ENCODE measurements at regions not wholly inside any gene's neighbourhood (a gene's known extent, or its start where the extent isn't known, plus 50 kb on each side); places are given as distances from the start of the nearest gene placed in this dataset.

DNA sequence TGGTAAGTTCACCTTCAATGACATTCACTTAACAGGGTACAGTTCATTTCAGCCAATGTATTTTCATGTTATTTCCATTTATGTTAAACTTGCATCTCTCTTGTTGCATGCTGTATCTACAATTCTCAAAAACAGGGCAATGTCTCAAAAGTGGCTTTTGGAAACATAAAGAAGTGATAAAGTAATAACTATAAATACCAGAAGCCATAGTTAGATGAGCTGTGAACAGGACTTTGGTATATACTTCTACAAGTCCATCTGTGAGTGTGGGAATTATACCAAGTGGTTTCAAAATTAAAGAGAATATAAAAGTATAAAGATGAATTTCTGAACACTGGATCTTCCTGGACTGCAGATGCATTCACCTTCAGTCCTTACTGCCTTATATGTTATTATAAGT is 585.4 kb upstream of the PBX1 start:
- no peak for FAIRE-seq
- Histone ChIP-seq H3K4me1 (ENCODE audit: insufficient read depth, low read length) (no peaks in the 10 kb centered on the region), H4K20me1 (ENCODE audit: insufficient read depth, low read length) (no peaks in the 10 kb centered on the region), H3K9me3 (ENCODE audit: insufficient read depth, low read depth, low read length) (no peaks in the 10 kb centered on the region), H3K79me2 (ENCODE audit: insufficient read depth, low read length) (no peaks in the 10 kb centered on the region), H3K27ac (ENCODE audit: low read depth, low read length) (no peak overlapping the region), H3K9ac (ENCODE audit: low read length) (no peak overlapping the region), H3K36me3 (ENCODE audit: insufficient read depth, low read length) (no peaks in the 10 kb centered on the region), H2AFZ (ENCODE audit: low read depth, low read length) (no peak overlapping the region), H3K4me3 (ENCODE audit: insufficient read depth, low read depth, low read length) (no peak overlapping the region), H3K4me2 (ENCODE audit: low read length) (no peak overlapping the region), H3K27me3 (ENCODE audit: insufficient read depth, low read length) (no peaks in the 10 kb centered on the region)
- Mint-ChIP-seq H3K4me1 (ENCODE audit: low read depth, unreplicated experiment) (no peaks in the 10 kb centered on the region), H3K27me3 (ENCODE audit: low read depth, unreplicated experiment) (no peaks in the 10 kb centered on the region), H3K27ac (ENCODE audit: unreplicated experiment) (no peak overlapping the region), H3K36me3 (ENCODE audit: low read depth, unreplicated experiment) (no peaks in the 10 kb centered on the region), H3K4me3 (ENCODE audit: unreplicated experiment) (no peak overlapping the region), H3K9me3 (ENCODE audit: unreplicated experiment) (peaks cover 3% of the 10 kb centered on the region)
- no peak for DNase-seq (ENCODE audit: low read depth)
- no peak for TF ChIP-seq CTCF (IDR thresholded peaks at IDR 0.05; ENCODE audit: insufficient read depth, low read depth, low read length)
- no peak for TF ChIP-seq EZH2 (IDR thresholded peaks at IDR 0.05; ENCODE audit: insufficient read depth, low read length)

GRCh38 chr1:163974120-163974519 is 584.9 kb upstream of the PBX1 start:
- Histone ChIP-seq H3K27me3 (ENCODE audit: insufficient read depth, low read length) (no peaks in the 10 kb centered on the region), H3K27ac (ENCODE audit: low read depth, low read length) (no peak overlapping the region), H3K4me2 (ENCODE audit: low read length) (no peak overlapping the region), H3K79me2 (ENCODE audit: insufficient read depth, low read length) (no peaks in the 10 kb centered on the region), H3K36me3 (ENCODE audit: insufficient read depth, low read length) (no peaks in the 10 kb centered on the region), H3K4me1 (ENCODE audit: insufficient read depth, low read length) (no peaks in the 10 kb centered on the region), H3K9me3 (ENCODE audit: insufficient read depth, low read depth, low read length) (no peaks in the 10 kb centered on the region), H2AFZ (ENCODE audit: low read depth, low read length) (no peak overlapping the region), H3K4me3 (ENCODE audit: insufficient read depth, low read depth, low read length) (no peak overlapping the region), H4K20me1 (ENCODE audit: insufficient read depth, low read length) (no peaks in the 10 kb centered on the region), H3K9ac (ENCODE audit: low read length) (no peak overlapping the region)
- Mint-ChIP-seq H3K4me1 (ENCODE audit: low read depth, unreplicated experiment) (no peaks in the 10 kb centered on the region), H3K36me3 (ENCODE audit: low read depth, unreplicated experiment) (no peaks in the 10 kb centered on the region), H3K27me3 (ENCODE audit: low read depth, unreplicated experiment) (no peaks in the 10 kb centered on the region), H3K27ac (ENCODE audit: unreplicated experiment) (no peak overlapping the region), H3K4me3 (ENCODE audit: unreplicated experiment) (no peak overlapping the region), H3K9me3 (ENCODE audit: unreplicated experiment) (peaks cover 3% of the 10 kb centered on the region)
- DNase-seq (ENCODE audit: low read depth) (no peak), FAIRE-seq (no peak)
- no peak for TF ChIP-seq EZH2 (IDR thresholded peaks at IDR 0.05; ENCODE audit: insufficient read depth, low read length)
- TF ChIP-seq CTCF (IDR thresholded peaks at IDR 0.05; ENCODE audit: insufficient read depth, low read depth, low read length), result no peak

DNA sequence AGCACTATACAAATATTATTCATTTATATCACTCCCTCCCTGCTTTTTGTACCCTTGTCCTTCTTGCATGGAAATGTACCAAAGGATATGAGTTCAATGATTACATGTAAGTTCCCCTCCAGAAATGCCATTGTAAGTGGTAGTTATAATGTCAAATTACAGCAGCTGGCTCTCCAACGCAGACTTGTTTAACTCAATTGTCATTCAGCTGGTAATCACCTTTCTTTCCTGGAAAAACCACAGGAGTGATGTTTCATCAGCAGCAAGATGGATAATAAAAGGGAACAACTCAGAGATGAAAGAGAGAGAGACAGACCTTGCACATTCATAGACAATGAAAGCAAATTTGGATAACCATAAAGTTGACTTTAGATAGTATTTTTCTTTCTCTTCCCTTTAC is 578.6 kb upstream of the PBX1 start:
- no peaks in the 10 kb centered on the region for H3K79me2 ChIP-seq (ENCODE audit: insufficient read depth, low read length)
- no peak overlapping the region for H3K4me2 ChIP-seq (ENCODE audit: low read length)
- Mint-ChIP-seq H3K4me3 (ENCODE audit: unreplicated experiment) (no peak overlapping the region), H3K27ac (ENCODE audit: unreplicated experiment) (no peak overlapping the region), H3K9me3 (ENCODE audit: unreplicated experiment) (peaks cover 5% of the 10 kb centered on the region), H3K36me3 (ENCODE audit: low read depth, unreplicated experiment) (no peaks in the 10 kb centered on the region), H3K4me1 (ENCODE audit: low read depth, unreplicated experiment) (no peaks in the 10 kb centered on the region), H3K27me3 (ENCODE audit: low read depth, unreplicated experiment) (no peaks in the 10 kb centered on the region)
- TF ChIP-seq CTCF (IDR thresholded peaks at IDR 0.05; ENCODE audit: insufficient read depth, low read depth, low read length) (no peak), EZH2 (IDR thresholded peaks at IDR 0.05; ENCODE audit: insufficient read depth, low read length) (no peak)
- FAIRE-seq (no peak), DNase-seq (ENCODE audit: low read depth) (no peak)
- H3K4me1 ChIP-seq (ENCODE audit: insufficient read depth, low read length), result no peaks in the 10 kb centered on the region
- no peaks in the 10 kb centered on the region for H4K20me1 ChIP-seq (ENCODE audit: insufficient read depth, low read length)
- no peak overlapping the region for H2AFZ ChIP-seq (ENCODE audit: low read depth, low read length)
- no peaks in the 10 kb centered on the region for H3K36me3 ChIP-seq (ENCODE audit: insufficient read depth, low read length)
- no peaks in the 10 kb centered on the region for H3K27me3 ChIP-seq (ENCODE audit: insufficient read depth, low read length)
- H3K4me3 ChIP-seq (ENCODE audit: insufficient read depth, low read depth, low read length), result no peak overlapping the region
- H3K9me3 ChIP-seq (ENCODE audit: insufficient read depth, low read depth, low read length), result no peaks in the 10 kb centered on the region
- H3K27ac ChIP-seq (ENCODE audit: low read depth, low read length), result no peak overlapping the region
- no peak overlapping the region for H3K9ac ChIP-seq (ENCODE audit: low read length)

All from astrocyte (in vitro differentiated cells and primary cell).